ENCODE measurements at regions not wholly inside any gene's neighbourhood (a gene's known extent, or its start where the extent isn't known, plus 50 kb on each side); places are given as distances from the start of the nearest gene placed in this dataset.

DNA sequence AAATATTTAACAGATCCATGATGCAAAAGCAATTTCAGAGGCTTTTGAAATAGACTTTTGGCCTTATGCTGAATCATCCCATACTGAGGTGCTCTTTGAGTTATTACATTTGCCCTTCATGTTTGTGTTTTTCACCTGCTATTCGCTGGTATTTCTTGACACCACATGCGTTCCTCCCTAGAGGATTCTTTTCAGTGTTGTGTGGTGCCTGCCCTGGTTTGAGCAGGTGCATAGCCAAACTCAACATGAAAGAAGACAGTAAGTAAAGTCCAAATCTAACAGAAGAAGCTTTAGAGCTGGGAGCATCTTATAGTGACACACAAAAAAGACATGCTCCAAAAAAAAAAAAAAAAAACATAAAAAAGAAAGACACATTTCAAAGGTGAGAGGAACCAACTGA is 796.3 kb downstream of the SEMA5A start:
- TF ChIP-seq POLR2A (IDR thresholded peaks at IDR 0.05; ENCODE audit: low read depth, low read length), result no peak
- TF ChIP-seq, protein P1, sequence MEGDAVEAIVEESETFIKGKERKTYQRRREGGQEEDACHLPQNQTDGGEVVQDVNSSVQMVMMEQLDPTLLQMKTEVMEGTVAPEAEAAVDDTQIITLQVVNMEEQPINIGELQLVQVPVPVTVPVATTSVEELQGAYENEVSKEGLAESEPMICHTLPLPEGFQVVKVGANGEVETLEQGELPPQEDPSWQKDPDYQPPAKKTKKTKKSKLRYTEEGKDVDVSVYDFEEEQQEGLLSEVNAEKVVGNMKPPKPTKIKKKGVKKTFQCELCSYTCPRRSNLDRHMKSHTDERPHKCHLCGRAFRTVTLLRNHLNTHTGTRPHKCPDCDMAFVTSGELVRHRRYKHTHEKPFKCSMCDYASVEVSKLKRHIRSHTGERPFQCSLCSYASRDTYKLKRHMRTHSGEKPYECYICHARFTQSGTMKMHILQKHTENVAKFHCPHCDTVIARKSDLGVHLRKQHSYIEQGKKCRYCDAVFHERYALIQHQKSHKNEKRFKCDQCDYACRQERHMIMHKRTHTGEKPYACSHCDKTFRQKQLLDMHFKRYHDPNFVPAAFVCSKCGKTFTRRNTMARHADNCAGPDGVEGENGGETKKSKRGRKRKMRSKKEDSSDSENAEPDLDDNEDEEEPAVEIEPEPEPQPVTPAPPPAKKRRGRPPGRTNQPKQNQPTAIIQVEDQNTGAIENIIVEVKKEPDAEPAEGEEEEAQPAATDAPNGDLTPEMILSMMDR (IDR thresholded peaks at IDR 0.05; ENCODE audit: extremely low read depth in 1 of 2, insufficient read depth in 1 of 2, low read depth in 1 of 2, low read length in 2 of 2), result no peak
- TF ChIP-seq POLR2AphosphoS5 (IDR thresholded peaks at IDR 0.05; ENCODE audit: insufficient read depth, low read depth, low read length), result no peak
- no peak for TF ChIP-seq MYC (IDR thresholded peaks at IDR 0.05; ENCODE audit: low read depth, low read length)
- no peak for TF ChIP-seq MAX (IDR thresholded peaks at IDR 0.05; ENCODE audit: insufficient read depth, insufficient read length)
- TF ChIP-seq EZH2 (IDR thresholded peaks at IDR 0.05; ENCODE audit: borderline replicate concordance, low read depth, low read length, severe bottlenecking), result no peak
- no peak for TF ChIP-seq FOS (IDR thresholded peaks at IDR 0.05; ENCODE audit: borderline replicate concordance, insufficient read depth, low read length)

Data from endothelial cell of umbilical vein (primary cell).